Breast epithelium (tissue), 3 donors: ENCODE measurements at regions not wholly inside any gene's neighbourhood (a gene's known extent, or its start where the extent isn't known, plus 50 kb on each side); places are given as distances from the start of the nearest gene placed in this dataset.

Experiments used
- CTCF ChIP-seq, 3 donors: fragments of 450-650 bp; IDR thresholded peaks; one replicate each; pipeline ENCODE4 v1.5.1; 2016 to 2017; ENCODE audit warnings: antibody characterized with exemption in 3 of 3, mild to moderate bottlenecking in 3 of 3, moderate library complexity in 3 of 3
- POLR2A ChIP-seq: fragments of 450-650 bp; IDR thresholded peaks from one replicate; pipeline ENCODE4 v1.6.1; 2016; ENCODE audit warnings: antibody characterized with exemption, mild to moderate bottlenecking, moderate library complexity

GRCh38 chr12:84502907-84503787 is 409.5 kb downstream of the SLC6A15 start:
- peak in 2 of 3 donors; percentile 32 to 42 for TF ChIP-seq CTCF (IDR thresholded peaks at IDR 0.05)
- TF ChIP-seq POLR2A, result no peak
